ENCODE measurements at regions not wholly inside any gene's neighbourhood (a gene's known extent, or its start where the extent isn't known, plus 50 kb on each side); places are given as distances from the start of the nearest gene placed in this dataset.

GRCh38 chr5:58044166-58044565 lies 415.7 kb downstream of the PLK2 start:
- TF ChIP-seq, protein P1, sequence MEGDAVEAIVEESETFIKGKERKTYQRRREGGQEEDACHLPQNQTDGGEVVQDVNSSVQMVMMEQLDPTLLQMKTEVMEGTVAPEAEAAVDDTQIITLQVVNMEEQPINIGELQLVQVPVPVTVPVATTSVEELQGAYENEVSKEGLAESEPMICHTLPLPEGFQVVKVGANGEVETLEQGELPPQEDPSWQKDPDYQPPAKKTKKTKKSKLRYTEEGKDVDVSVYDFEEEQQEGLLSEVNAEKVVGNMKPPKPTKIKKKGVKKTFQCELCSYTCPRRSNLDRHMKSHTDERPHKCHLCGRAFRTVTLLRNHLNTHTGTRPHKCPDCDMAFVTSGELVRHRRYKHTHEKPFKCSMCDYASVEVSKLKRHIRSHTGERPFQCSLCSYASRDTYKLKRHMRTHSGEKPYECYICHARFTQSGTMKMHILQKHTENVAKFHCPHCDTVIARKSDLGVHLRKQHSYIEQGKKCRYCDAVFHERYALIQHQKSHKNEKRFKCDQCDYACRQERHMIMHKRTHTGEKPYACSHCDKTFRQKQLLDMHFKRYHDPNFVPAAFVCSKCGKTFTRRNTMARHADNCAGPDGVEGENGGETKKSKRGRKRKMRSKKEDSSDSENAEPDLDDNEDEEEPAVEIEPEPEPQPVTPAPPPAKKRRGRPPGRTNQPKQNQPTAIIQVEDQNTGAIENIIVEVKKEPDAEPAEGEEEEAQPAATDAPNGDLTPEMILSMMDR (IDR thresholded peaks at IDR 0.05; ENCODE audit: insufficient read depth, low read depth, low read length): no peak
- TF ChIP-seq EZH2 (IDR thresholded peaks at IDR 0.05; ENCODE audit: insufficient read depth, low read length): no peak
